HG03060 (cell line): ENCODE measurements at regions not wholly inside any gene's neighbourhood (a gene's known extent, or its start where the extent isn't known, plus 50 kb on each side); places are given as distances from the start of the nearest gene placed in this dataset.

Experiments used
- ATAC-seq: cut with Tn5 transposase; IDR thresholded peaks from one replicate; pipeline ENCODE4 v1.9.1; 2021; ENCODE audit warnings: low read depth, moderate number of reproducible peaks; ENCODE audit not compliant: unreplicated experiment

DNA sequence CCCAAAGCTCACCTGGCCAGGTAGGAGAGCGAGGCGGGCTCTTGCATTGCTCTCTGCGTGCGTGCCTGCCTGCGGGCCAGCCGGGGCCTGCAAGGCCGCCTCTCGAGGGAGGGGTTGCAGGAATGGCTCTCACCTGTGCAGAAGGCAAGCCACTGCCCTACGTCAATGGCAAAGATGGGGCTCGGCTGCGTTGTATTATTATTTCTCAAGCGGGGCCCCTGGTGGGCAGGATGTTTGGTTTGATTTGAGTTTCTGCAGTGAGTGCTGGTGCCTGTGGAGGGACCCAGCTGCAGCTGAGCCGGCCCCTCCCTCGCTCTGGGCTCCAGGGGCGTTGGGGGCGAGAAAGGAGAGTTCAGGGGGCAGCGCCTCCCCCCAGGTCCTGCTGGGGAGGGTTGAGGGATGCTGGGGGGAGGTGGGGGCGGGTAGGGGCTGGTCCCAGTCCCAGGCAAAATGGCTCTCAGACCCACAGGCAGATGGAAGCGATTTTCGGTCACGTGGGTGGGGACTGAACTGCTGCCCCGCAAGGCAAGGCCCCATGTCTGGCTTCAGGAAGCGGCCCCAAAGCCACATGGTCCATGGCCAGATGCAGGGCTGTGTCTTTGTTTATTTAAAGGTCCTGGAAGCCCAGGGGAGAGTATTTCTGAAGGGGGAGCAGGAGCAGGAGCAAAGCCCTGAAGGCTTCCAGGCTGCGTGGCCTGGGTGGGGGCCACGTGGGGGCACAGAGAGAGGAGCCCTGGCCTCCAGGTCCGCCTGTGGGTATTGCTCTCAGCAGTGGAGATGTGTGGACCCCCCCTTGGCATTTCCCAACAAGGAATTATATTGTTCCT lies 338.8 kb downstream of the SEC14L1 start:
- no peak for ATAC-seq

GRCh38 chr17:77480199-77480508 lies 339.4 kb downstream of the SEC14L1 start:
- ATAC-seq: no peak

DNA sequence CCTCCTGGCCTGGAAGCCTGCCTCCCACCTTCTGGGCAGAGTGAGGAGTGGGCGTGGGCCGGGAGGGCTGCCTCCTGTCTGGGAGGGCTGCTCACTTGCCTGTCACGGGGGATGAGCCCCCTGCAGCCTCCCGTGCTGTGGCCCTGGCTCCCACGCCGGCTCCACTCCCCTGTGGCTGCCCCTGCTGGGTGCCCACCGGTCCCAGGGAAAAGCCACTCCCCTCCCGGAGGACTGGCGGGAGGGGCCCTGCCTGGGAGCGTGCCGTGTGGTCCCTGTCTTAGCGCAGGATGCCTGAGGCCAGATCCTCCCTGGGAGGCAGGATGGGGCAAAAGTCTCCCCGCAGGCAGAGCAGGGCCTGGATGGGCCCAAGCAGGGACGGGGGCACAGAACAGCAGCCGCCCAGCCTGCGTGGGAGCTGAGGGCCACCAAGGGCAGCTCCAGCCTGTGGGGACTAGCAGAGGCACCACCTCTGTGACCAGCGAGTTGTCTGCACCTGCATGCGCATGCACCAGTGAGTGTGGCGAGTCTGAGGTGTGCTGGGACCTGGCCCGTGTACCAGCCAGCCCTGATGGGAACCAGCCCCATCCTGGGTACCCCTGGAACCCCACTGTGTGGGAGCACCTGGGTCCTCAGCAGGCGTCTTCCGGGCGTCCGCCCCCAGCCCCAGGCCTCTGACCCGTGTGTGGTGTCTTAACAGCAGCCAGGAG lies 339.9 kb downstream of the SEC14L1 start:
- ATAC-seq: no peak

DNA sequence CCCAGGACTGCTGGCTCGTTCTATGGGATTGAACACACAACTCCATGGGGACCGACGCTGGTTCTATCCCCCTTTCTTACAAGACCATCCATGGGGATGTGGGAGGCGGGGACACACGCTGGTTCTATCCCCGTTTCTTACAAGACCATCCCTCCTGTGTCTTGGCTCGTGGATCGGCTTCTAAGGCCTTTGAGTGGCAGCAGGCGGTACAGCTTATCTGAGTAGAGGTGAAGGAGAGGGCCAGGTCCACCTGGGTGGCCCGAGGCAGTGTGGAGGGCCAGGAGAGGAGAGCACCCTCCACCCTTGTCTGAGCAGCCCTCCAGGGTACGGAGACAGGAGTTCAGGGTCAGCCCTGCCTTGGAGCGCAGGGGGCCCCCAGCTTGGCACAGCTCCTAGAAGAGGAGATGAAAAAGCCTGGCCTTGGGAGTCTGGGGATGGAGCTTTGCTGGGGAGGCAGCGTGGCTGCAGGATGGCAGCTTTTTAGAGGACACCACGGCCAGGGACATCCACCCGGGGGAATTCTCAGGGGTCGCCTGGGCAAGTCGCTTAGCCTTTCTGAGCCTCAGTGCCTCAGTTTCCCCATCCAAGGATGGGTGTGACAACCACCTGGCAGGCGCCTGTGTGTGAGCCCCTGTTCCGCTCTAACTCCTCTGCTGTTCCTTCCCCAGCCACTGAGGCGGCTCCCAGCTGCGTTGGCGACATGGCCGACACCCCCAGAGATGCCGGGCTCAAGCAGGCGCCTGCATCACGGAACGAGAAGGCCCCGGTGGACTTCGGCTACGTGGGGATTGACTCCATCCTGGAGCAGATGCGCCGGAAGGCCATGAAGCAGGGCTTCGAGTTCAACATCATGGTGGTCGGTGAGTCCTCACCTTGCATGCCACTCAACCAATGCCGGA lies 341.0 kb downstream of the SEC14L1 start:
- ATAC-seq: no peak

DNA sequence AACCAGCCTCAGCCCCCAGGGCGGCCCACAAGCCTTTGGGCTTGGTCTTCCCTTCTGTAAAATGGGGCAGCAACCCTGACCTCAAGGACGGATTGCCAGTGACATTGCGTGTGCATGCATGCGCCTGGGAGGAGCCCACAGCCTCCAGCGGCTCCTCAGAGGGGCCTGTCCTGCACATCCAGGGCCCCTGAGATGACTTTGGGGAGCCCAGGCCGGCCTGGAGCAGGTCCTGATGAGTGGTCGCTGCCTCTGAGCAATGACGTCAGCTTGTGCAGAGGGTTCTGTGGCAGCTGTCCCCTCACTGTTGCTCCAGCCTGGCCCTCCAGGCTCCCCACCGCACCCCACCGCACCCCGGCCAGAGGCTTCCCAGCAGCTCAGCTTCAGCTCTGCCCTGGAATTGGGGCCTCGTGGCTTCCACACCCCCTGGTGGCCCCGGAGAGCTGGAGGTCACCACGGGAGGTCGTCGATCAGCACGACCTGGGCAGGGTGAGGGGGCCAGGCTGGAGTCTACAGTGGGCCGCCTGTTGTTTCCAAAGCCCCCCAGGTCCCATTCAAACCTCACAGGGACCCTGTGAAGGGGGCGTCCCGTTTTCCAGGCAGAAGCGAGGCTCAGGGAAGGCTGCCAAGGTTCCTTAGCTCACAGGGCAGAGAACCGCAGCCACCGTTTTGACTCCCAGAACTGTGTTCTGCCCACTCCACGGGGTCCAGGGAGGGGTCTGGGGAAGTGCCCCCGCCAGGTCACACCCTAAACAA lies 341.8 kb downstream of the SEC14L1 start:
- no peak for ATAC-seq

GRCh38 chr17:77483128-77483598 lies 342.4 kb downstream of the SEC14L1 start:
- ATAC-seq: no peak

DNA sequence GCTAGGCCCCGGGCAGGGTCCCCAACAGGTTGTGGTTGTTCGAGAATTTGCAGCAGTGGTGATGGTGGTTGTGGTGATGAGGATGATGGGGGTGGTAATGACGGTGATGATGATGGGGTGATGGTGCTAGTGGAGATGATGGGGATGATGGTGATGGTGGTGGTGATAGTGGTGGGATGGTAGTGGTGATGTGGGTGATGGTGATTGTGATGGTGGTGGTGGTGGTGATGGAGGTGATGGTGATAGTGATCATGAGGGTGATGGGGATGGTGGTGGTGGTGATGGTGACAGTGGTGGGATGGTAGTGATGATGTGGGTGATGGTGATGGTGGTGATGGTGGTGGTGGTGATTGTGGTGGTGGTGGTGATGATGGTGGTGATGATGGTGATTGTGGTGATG lies 343.3 kb downstream of the SEC14L1 start:
- ATAC-seq: no peak

- no peak for ATAC-seq
Observed at GRCh38 chr17:77485089-77485833, 344.5 kb downstream of the SEC14L1 start.

DNA sequence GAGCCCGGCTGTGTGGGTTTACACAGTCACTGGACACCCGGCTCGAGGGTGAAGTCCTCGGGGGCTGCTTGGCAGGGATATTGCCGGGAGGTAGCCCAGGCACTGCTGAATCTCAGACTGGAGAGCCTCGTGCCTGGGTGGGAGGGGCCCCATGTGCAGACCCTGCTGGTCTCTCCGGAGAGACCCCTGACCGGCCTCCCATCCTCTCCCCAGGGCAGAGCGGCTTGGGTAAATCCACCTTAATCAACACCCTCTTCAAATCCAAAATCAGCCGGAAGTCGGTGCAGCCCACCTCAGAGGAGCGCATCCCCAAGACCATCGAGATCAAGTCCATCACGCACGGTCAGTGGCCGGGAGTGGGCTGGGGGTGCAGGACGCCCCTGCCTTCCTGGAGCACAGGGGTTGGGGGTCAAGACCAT lies 346.5 kb downstream of the SEC14L1 start:
- ATAC-seq: no peak

- ATAC-seq: no peak
Observed at GRCh38 chr17:77487677-77488530, 347.1 kb downstream of the SEC14L1 start.

GRCh38 chr17:77488531-77489238 lies 347.9 kb downstream of the SEC14L1 start:
- no peak for ATAC-seq

GRCh38 chr17:77489239-77489892 lies 348.6 kb downstream of the SEC14L1 start:
- ATAC-seq: no peak

DNA sequence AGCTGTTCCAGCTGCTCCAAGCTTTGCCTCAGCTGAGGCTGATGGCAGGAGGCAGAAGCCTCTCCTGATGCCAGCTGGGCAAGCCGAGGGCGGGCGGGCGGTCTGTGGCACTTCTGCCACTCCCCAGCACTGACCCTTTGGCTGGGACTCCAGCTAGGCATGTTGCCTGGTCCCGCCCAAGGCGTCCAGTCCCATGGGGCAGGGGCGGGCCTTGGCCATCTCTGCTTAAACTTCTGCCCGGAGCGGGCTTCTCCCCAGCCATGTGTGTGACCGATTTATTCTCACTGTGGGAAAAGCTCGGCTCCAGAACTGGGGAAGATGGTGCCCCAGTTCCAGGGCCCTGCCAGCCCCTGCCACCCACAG lies 349.1 kb downstream of the SEC14L1 start:
- no peak for ATAC-seq

GRCh38 chr17:77490361-77491183 lies 349.8 kb downstream of the SEC14L1 start:
- no peak for ATAC-seq

DNA sequence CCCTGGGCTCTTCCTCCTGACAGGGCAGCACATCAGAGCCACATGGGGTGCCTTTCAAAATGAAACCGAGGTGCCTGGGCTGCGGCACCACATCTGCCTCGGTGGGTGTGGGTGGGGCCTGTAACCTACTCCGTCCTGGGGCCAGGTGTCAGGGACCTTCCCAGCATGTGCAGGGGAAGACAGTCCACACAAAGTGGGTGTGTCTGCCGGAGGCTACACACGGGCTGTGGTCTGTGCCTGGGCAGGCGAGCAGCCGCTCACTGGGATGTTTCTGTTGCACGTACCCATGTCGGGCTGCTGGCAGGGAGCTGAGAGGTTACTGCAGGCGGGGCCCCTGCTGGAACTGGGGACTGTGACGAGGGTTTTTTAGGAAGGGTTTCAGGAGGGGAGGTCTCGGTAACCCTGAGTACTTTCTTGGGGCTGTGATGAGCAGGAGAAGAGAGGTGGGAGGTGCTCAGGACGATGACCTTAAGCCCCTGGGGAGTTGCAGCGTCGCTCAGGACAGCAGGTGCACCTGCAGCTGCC lies 351.2 kb downstream of the SEC14L1 start:
- no peak for ATAC-seq

DNA sequence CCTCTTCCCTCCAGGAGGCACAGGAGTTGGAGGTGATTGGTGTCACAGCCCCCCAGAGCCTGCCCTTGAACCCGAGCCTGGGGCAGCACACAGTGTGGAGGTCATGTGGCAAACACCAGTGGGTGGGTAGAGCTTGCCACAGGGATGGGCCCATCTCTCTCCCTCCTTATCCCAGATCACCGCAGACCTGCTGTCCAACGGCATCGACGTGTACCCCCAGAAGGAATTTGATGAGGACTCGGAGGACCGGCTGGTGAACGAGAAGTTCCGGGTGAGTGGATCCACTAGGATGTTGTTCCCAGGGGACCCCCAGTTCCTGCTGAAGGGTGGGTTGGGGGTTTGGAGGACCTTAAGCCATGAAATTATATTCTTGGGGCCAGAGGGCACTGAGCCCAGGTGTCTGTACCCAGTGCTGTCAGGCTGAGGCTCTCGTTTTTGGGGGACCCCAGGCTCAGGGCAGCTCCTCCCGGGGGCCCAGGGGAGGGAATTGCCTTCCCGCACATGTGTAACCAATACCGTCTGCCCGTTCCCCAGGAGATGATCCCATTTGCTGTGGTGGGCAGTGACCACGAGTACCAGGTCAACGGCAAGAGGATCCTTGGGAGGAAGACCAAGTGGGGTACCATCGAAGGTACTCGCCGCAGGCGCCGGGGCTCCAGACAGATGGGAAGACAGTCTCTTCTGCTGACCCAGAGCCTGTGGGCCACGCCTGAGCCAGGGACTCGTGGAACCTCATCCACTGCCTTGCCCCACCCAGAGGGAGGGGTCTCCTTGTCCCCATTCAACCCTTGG lies 351.9 kb downstream of the SEC14L1 start:
- no peak for ATAC-seq
